HepG2 (cell line): ENCODE measurements at regions not wholly inside any gene's neighbourhood (a gene's known extent, or its start where the extent isn't known, plus 50 kb on each side); places are given as distances from the start of the nearest gene placed in this dataset.

Experiments
- ATAC-seq: fragments of 200-7000 bp; cut with Tn5 transposase; 3 replicates; pipeline ENCODE4 v1.9.1; 2020; ENCODE audit warnings: mild to moderate bottlenecking, moderate library complexity
- BruUV-seq: library from RNA; stranded (reverse); fragments of 400-500 nt; replicated peaks from 2 replicates; lab custom pipeline; 2021; lab: Mats Ljungman, UMichigan
- CTCF ChIA-PET: fragments of 300-600 bp; formaldehyde crosslinking; extraction: SDS; loops from one replicate; lab custom pipeline; 2021; ENCODE audit warnings: low total read pairs, inconsistent platforms, low intra/inter-chr PET ratio; lab: Yijun Ruan, JAX
- POLR2A ChIA-PET: fragments of 350-600 bp; sonication (Branson Sonifier 250); formaldehyde crosslinking; loops from one replicate; lab custom pipeline; 2020; ENCODE audit warnings: antibody characterized with exemption, inconsistent platforms; lab: Yijun Ruan, JAX
- DNase-seq: peaks from one replicate; pipeline ENCODE4 v3.0.0-alpha.2; 2015; ENCODE audit warnings: low spot score
- FAIRE-seq: peaks from 3 replicates; lab custom pipeline; 2011; peaks lifted over from hg19 to GRCh38; lab: Jason Lieb, UNC
- H2AFZ ChIP-seq: one replicate; pipeline ENCODE4 v1.6.1; 2011; ENCODE audit warnings: low read length, inconsistent platforms
- H3K27ac ChIP-seq: fragments of 300-600 bp; 3 replicates; pipeline ENCODE4 v1.8.0; 2011; ENCODE audit warnings: mixed run types, mild to moderate bottlenecking, mixed read lengths, low read length, inconsistent platforms; ENCODE audit not compliant: insufficient read depth; ENCODE audit errors: extremely low read length
- H3K27me3 ChIP-seq, 2 experiments: fragments of 200-600 bp in 1 of 2; 2 replicates in 1 of 2; 3 replicates in 1 of 2; pipeline versions ENCODE4 v1.6.0 to v1.8.0; 2011; ENCODE audit warnings: low read length in 2 of 2, mild to moderate bottlenecking in 2 of 2, moderate library complexity in 2 of 2, inconsistent platforms in 1 of 2; ENCODE audit not compliant: insufficient read depth in 2 of 2, control insufficient read depth in 1 of 2
- H3K36me3 ChIP-seq, 2 experiments: fragments of 200-600 bp in 1 of 2; replicated peaks in 1 of 2; 2 replicates in 1 of 2; 3 replicates in 1 of 2; pipeline versions ENCODE4 v1.5.1 to v1.8.0; 2011; ENCODE audit warnings: low read length in 2 of 2, inconsistent platforms in 1 of 2; ENCODE audit not compliant: insufficient read depth in 2 of 2, control insufficient read depth in 1 of 2
- H3K4me1 ChIP-seq: 2 replicates; pipeline ENCODE4 v1.5.1; 2012; ENCODE audit warnings: low read length, inconsistent platforms; ENCODE audit not compliant: insufficient read depth
- H3K4me2 ChIP-seq: 2 replicates; pipeline ENCODE4 v1.6.0; 2011; ENCODE audit warnings: low read depth, low read length, inconsistent platforms
- H3K4me3 ChIP-seq, 3 experiments: fragments of 200-600 bp in 1 of 3; sonication (generic), shearing (Covaris generic) in 1 of 3; replicated peaks in 1 of 3; 2 replicates each; pipeline ENCODE4 v1.5.1; 2011 to 2016; ENCODE audit warnings: low read length in 3 of 3, inconsistent platforms in 2 of 3, low read depth in 2 of 3, mild to moderate bottlenecking in 2 of 3, control low read depth in 1 of 3, mixed read lengths in 1 of 3; ENCODE audit not compliant: insufficient read depth in 1 of 3
- H3K79me2 ChIP-seq: one replicate; pipeline ENCODE4 v1.6.1; 2011; ENCODE audit warnings: low read length, inconsistent platforms; ENCODE audit not compliant: insufficient read depth
- H3K9ac ChIP-seq: 2 replicates; pipeline ENCODE4 v1.6.0; 2011; ENCODE audit warnings: mild to moderate bottlenecking, low read depth, low read length, inconsistent platforms; ENCODE audit not compliant: insufficient read depth
- H3K9me3 ChIP-seq: 2 replicates; pipeline ENCODE4 v1.5.1; 2012; ENCODE audit warnings: mild to moderate bottlenecking, low read length
- H4K20me1 ChIP-seq: 2 replicates; pipeline ENCODE4 v1.6.0; 2011; ENCODE audit warnings: inconsistent platforms, mild to moderate bottlenecking, low read length, moderate library complexity; ENCODE audit not compliant: insufficient read depth
- CHCHD3 ChIP-seq: sonication (generic); formaldehyde crosslinking; IDR thresholded peaks from 2 replicates; pipeline ENCODE4 v1.8.0; 2022; ENCODE audit warnings: mild to moderate bottlenecking, missing genetic modification reagents, moderate library complexity
- FIP1L1 ChIP-seq: fragments of 200-400 bp; formaldehyde crosslinking; IDR thresholded peaks from 2 replicates; pipeline ENCODE4 v1.6.1; 2018; ENCODE audit warnings: low read depth, mild to moderate bottlenecking, low read length, moderate library complexity, borderline replicate concordance; ENCODE audit not compliant: insufficient read depth
- MXD4 ChIP-seq: IDR thresholded peaks from 2 replicates; pipeline ENCODE4 v1.6.1; 2016; ENCODE audit warnings: mild to moderate bottlenecking, missing biosample characterization, missing genetic modification reagents
- PHF20 ChIP-seq: sonication (generic); formaldehyde crosslinking; IDR thresholded peaks from 2 replicates; pipeline ENCODE4 v1.5.0; 2020; ENCODE audit warnings: mild to moderate bottlenecking, missing genetic modification reagents
- PTBP1 ChIP-seq: fragments of 200-400 bp; formaldehyde crosslinking; IDR thresholded peaks from 2 replicates; pipeline ENCODE4 v1.6.1; 2018; ENCODE audit warnings: low read length, low read depth; ENCODE audit not compliant: poor library complexity, severe bottlenecking
- ZNF264 ChIP-seq: sonication (generic); formaldehyde crosslinking; IDR thresholded peaks from 2 replicates; pipeline ENCODE4 v1.4.0; 2020; ENCODE audit warnings: missing genetic modification reagents
- ZNF879 ChIP-seq: sonication (generic); formaldehyde crosslinking; IDR thresholded peaks from 2 replicates; pipeline ENCODE4 v1.8.1; 2023; ENCODE audit warnings: missing genetic modification reagents
- WGBS: methylation state at CpG from one replicate; pipeline ENCODE4 v1.1.6; 2017; ENCODE audit warnings: low lambda C conversion rate; 5-methylcytosine and 5-hydroxymethylcytosine counted together
- in situ Hi-C: cut with HindIII; loops from 2 replicates; pipeline ENCODE4 v1.10.0; 2017; ENCODE audit warnings: low pct_unique_long_range_greater_than_20kb; ENCODE audit not compliant: extremely low pct_ligation_motif_present
- intact Hi-C: fragments of 100-400 bp; cut with micrococcal nuclease; formaldehyde crosslinking; loops from one replicate; pipeline ENCODE4 v1.10.0; 2022; ENCODE audit not compliant: unreplicated experiment
- TF ChIP-seq, protein P1 (sequence below): sonication (generic); formaldehyde crosslinking; IDR thresholded peaks from 2 replicates; pipeline ENCODE4 v1.8.0; 2022; ENCODE audit warnings: mild to moderate bottlenecking, missing genetic modification reagents, borderline replicate concordance
- TF ChIP-seq, protein P2 (sequence below): sonication (generic); formaldehyde crosslinking; IDR thresholded peaks from 2 replicates; pipeline ENCODE4 v1.5.1; 2020; ENCODE audit warnings: missing genetic modification reagents, mild to moderate bottlenecking, borderline replicate concordance
- TF ChIP-seq, protein P3 (sequence below): sonication (generic); formaldehyde crosslinking; IDR thresholded peaks from 2 replicates; pipeline ENCODE4 v1.4.0; 2020; ENCODE audit warnings: low read depth, missing genetic modification reagents

DNA sequence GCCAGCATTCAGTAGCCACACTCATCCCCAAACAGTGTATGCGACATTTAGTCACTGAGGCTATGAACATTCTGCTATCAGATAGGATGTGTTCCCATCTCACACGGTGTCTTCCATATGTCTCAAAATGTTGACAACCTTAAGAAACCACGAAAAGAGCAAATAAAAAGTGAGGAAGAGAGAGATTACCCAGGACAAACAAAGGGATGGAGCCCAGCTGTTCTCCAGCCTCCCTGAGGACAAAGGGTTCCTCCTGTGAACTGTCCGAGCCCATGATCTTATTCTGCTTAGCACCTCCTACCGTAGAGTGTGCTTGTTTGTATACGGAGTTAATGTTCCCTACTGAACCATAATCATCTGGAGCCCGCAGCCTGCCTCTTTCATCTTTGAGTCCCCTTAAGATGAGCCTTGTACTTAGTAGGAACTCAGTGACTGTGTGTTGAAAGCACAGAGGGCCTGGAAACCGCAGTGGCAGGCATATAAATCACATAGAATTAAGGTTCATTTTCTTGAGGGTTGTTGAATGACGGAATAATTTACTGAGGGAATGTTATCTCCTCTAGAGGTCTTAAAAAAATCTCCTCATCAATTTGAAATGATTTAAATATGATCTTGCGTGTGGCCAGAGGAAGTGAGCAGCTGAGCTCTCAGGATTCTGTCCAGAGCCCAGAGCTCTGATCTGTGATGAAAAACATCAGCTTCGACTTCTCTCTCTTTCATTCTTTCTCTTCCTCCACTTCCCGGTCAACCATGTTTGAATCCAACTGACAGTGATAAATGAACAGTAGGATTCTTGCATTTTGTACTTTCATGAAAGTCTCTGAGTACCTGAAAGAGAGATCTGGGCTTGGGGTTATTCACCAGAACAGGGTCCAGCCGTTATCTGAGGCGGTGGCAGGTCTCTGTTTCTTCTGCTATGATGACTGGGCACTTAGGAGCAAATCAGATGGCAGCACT, 200.5 kb downstream of the KLF5 start (continued):
- TF ChIP-seq FIP1L1 = no peak
- TF ChIP-seq MXD4 = no peak

GRCh38 chr13:73258406-73258805, 199.6 kb downstream of the KLF5 start:
- Histone ChIP-seq H3K9ac (no peak overlapping the region), H3K27me3 (peaks cover 0 to 5% of the 10 kb centered on the region in 2 experiments; a peak in 2 of 5 replicates), H3K4me2 (no peak overlapping the region), H3K27ac (no peak overlapping the region), H3K4me1 (no peaks in the 10 kb centered on the region), H3K79me2 (no peaks in the 10 kb centered on the region), H2AFZ (no peak overlapping the region), H3K36me3 (no peaks in the 10 kb centered on the region), H3K4me3 (no peak overlapping the region), H3K9me3 (no peaks in the 10 kb centered on the region), H4K20me1 (no peaks in the 10 kb centered on the region)
- WGBS = 22% methylated on average over 4 of the region's 4 CpGs
- ChIA-PET CTCF (no interaction called here), POLR2A (no interaction called here)
- in situ Hi-C loops = no loop called here
- ATAC-seq (no peak), DNase-seq (no peak), FAIRE-seq (no peak)
- no TSS peak for BruUV-seq
- intact Hi-C loops = no loop called here
- TF ChIP-seq PTBP1 (no peak), ZNF264 (CRISPR knock-in tag) (no peak), PHF20 (CRISPR knock-in tag) (no peak), CHCHD3 (no peak), ZNF879 (no peak)
- TF ChIP-seq, protein P1, sequence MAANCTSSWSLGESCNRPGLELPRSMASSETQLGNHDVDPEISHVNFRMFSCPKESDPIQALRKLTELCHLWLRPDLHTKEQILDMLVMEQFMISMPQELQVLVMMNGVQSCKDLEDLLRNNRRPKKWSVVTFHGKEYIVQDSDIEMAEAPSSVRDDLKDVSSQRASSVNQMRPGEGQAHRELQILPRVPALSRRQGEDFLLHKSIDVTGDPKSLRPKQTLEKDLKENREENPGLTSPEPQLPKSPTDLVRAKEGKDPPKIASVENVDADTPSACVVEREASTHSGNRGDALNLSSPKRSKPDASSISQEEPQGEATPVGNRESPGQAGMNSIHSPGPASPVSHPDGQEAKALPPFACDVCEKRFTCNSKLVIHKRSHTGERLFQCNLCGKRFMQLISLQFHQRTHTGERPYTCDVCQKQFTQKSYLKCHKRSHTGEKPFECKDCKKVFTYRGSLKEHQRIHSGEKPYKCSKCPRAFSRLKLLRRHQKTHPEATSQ = no peak
- TF ChIP-seq, protein P2, sequence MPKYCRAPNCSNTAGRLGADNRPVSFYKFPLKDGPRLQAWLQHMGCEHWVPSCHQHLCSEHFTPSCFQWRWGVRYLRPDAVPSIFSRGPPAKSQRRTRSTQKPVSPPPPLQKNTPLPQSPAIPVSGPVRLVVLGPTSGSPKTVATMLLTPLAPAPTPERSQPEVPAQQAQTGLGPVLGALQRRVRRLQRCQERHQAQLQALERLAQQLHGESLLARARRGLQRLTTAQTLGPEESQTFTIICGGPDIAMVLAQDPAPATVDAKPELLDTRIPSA (CRISPR knock-in tag) = no peak
- TF ChIP-seq, protein P3, sequence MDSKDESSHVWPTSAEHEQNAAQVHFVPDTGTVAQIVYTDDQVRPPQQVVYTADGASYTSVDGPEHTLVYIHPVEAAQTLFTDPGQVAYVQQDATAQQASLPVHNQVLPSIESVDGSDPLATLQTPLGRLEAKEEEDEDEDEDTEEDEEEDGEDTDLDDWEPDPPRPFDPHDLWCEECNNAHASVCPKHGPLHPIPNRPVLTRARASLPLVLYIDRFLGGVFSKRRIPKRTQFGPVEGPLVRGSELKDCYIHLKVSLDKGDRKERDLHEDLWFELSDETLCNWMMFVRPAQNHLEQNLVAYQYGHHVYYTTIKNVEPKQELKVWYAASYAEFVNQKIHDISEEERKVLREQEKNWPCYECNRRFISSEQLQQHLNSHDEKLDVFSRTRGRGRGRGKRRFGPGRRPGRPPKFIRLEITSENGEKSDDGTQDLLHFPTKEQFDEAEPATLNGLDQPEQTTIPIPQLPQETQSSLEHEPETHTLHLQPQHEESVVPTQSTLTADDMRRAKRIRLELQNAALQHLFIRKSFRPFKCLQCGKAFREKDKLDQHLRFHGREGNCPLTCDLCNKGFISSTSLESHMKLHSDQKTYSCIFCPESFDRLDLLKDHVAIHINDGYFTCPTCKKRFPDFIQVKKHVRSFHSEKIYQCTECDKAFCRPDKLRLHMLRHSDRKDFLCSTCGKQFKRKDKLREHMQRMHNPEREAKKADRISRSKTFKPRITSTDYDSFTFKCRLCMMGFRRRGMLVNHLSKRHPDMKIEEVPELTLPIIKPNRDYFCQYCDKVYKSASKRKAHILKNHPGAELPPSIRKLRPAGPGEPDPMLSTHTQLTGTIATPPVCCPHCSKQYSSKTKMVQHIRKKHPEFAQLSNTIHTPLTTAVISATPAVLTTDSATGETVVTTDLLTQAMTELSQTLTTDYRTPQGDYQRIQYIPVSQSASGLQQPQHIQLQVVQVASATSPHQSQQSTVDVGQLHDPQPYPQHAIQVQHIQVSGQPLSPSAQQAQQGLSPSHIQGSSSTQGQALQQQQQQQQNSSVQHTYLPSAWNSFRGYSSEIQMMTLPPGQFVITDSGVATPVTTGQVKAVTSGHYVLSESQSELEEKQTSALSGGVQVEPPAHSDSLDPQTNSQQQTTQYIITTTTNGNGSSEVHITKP = no peak
